OCI-LY3 (cell line): ENCODE measurements at regions not wholly inside any gene's neighbourhood (a gene's known extent, or its start where the extent isn't known, plus 50 kb on each side); places are given as distances from the start of the nearest gene placed in this dataset.
A peak's percentile ranks its signal among the peaks of the same experiment; 100 is the strongest.

Experiments used
- H2AFZ ChIP-seq: fragments of 200-600, 300-600 bp; shearing (Covaris generic); 2 replicates; pipeline ENCODE4 v1.6.0; 2014; ENCODE audit warnings: antibody characterized with exemption, low read depth, low read length
- H3K27ac ChIP-seq: fragments of 200-600, 300-600 bp; sonication (generic); 2 replicates; pipeline ENCODE4 v1.5.1; 2014; ENCODE audit warnings: mild to moderate bottlenecking, low read length, moderate library complexity, mixed read lengths
- H3K27me3 ChIP-seq: fragments of 200-600, 300-600 bp; sonication (generic); 2 replicates; pipeline ENCODE4 v1.6.1; 2014; ENCODE audit warnings: low read depth, low read length, mixed read lengths
- H3K36me3 ChIP-seq: fragments of 200-600, 300-600 bp; sonication (generic); replicated peaks from 2 replicates; pipeline ENCODE3; 2014; ENCODE audit warnings: low read depth, low read length, mixed read lengths
- H3K4me1 ChIP-seq: fragments of 300-600, 200-600 bp; sonication (generic); 2 replicates; pipeline ENCODE4 v1.6.1; 2014; ENCODE audit warnings: low read length, mixed read lengths
- H3K4me2 ChIP-seq: fragments of 200-600, 300-600 bp; sonication (generic); 2 replicates; pipeline ENCODE4 v1.6.1; 2014; ENCODE audit warnings: low read length, mixed read lengths
- H3K4me3 ChIP-seq: fragments of 300-600, 200-600 bp; sonication (generic); 2 replicates; pipeline ENCODE4 v1.5.1; 2014; ENCODE audit warnings: antibody characterized with exemption, mild to moderate bottlenecking, low read length, moderate library complexity
- H3K79me2 ChIP-seq: fragments of 300-600, 200-600 bp; shearing (Covaris generic); 2 replicates; pipeline ENCODE4 v1.6.1; 2014; ENCODE audit warnings: mild to moderate bottlenecking, low read length, mixed read lengths
- H3K9ac ChIP-seq: fragments of 300-600, 200-600 bp; shearing (Covaris generic); 2 replicates; pipeline ENCODE4 v1.6.0; 2014; ENCODE audit warnings: mild to moderate bottlenecking, low read length, moderate library complexity
- H3K9me3 ChIP-seq: fragments of 200-600, 300-600 bp; shearing (Covaris generic); 2 replicates; pipeline ENCODE4 v1.6.1; 2014; ENCODE audit warnings: low read length, mixed read lengths; ENCODE audit not compliant: insufficient read depth
- H4K20me1 ChIP-seq: fragments of 200-600, 300-600 bp; sonication (generic); 2 replicates; pipeline ENCODE4 v1.6.1; 2016; ENCODE audit warnings: low read length, mixed read lengths; ENCODE audit not compliant: insufficient read depth
- EZH2phosphoT487 ChIP-seq: fragments of 200-600 bp; shearing (Covaris generic); IDR thresholded peaks from 2 replicates; pipeline ENCODE4 v1.6.1; 2018; ENCODE audit warnings: antibody characterized with exemption, mixed run types, low read depth
- TF ChIP-seq, protein P1 (sequence below): fragments of 200-600, 300-600 bp; sonication (generic); IDR thresholded peaks from 2 replicates; pipeline ENCODE4 v1.5.1; 2014; ENCODE audit warnings: antibody characterized with exemption, low read length, low read depth

GRCh38 chr1:195894411-195894810, 713.8 kb downstream of the KCNT2 start:
- Histone ChIP-seq H4K20me1 (no peaks in the 10 kb centered on the region), H3K9ac (no peak overlapping the region), H3K4me2 (no peak overlapping the region), H3K36me3 (no peaks in the 10 kb centered on the region), H3K4me1 (peaks cover 16% of the 10 kb centered on the region), H3K79me2 (no peaks in the 10 kb centered on the region), H3K27ac (no peak overlapping the region), H2AFZ (no peak overlapping the region), H3K9me3 (peaks cover 4% of the 10 kb centered on the region; the same call in 1 of the 2 replicates), H3K27me3 (no peaks in the 10 kb centered on the region), H3K4me3 (no peak overlapping the region)
- no peak for TF ChIP-seq EZH2phosphoT487
- TF ChIP-seq, protein P1, sequence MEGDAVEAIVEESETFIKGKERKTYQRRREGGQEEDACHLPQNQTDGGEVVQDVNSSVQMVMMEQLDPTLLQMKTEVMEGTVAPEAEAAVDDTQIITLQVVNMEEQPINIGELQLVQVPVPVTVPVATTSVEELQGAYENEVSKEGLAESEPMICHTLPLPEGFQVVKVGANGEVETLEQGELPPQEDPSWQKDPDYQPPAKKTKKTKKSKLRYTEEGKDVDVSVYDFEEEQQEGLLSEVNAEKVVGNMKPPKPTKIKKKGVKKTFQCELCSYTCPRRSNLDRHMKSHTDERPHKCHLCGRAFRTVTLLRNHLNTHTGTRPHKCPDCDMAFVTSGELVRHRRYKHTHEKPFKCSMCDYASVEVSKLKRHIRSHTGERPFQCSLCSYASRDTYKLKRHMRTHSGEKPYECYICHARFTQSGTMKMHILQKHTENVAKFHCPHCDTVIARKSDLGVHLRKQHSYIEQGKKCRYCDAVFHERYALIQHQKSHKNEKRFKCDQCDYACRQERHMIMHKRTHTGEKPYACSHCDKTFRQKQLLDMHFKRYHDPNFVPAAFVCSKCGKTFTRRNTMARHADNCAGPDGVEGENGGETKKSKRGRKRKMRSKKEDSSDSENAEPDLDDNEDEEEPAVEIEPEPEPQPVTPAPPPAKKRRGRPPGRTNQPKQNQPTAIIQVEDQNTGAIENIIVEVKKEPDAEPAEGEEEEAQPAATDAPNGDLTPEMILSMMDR = no peak

- Histone ChIP-seq H2AFZ (no peak overlapping the region), H4K20me1 (no peaks in the 10 kb centered on the region)
These were observed 722.2 kb downstream of the KCNT2 start for GRCh38 chr1:195886000-195886399.

GRCh38 chr1:195878478-195878877, 729.8 kb downstream of the KCNT2 start:
- Histone ChIP-seq H3K4me2 (no peak overlapping the region), H3K4me1 (no peaks in the 10 kb centered on the region), H3K27ac (no peak overlapping the region), H3K27me3 (no peaks in the 10 kb centered on the region), H2AFZ (no peak overlapping the region), H3K79me2 (no peaks in the 10 kb centered on the region), H3K36me3 (no peaks in the 10 kb centered on the region), H4K20me1 (no peaks in the 10 kb centered on the region), H3K9ac (no peak overlapping the region), H3K9me3 (0 out of 2 replicates have a peak, but pooled peaks cover 5% of the 10 kb centered on the region), H3K4me3 (no peak overlapping the region)
- no peak for TF ChIP-seq EZH2phosphoT487
- TF ChIP-seq, protein P1 = no peak

More at GRCh38 chr1:195886000-195886399, 722.2 kb downstream of the KCNT2 start:
- H3K4me1 ChIP-seq = 0 out of 2 replicates have a peak, but pooled peaks cover 5% of the 10 kb centered on the region
- no peak overlapping the region for H3K27ac ChIP-seq
- H3K4me3 ChIP-seq = no peak overlapping the region
- no peak overlapping the region for H3K9ac ChIP-seq
- no peak for TF ChIP-seq EZH2phosphoT487
- TF ChIP-seq, protein P1 = peak; percentile 42
- H3K27me3 ChIP-seq = no peaks in the 10 kb centered on the region
- H3K9me3 ChIP-seq = peaks cover 4% of the 10 kb centered on the region; the same call in 1 of the 2 replicates
- H3K79me2 ChIP-seq = no peaks in the 10 kb centered on the region
- H3K36me3 ChIP-seq = no peaks in the 10 kb centered on the region
- no peak overlapping the region for H3K4me2 ChIP-seq

- H3K4me1 ChIP-seq = no peaks in the 10 kb centered on the region
- no peak overlapping the region for H3K9ac ChIP-seq
- TF ChIP-seq, protein P1 = no peak
- TF ChIP-seq EZH2phosphoT487 = no peak
- no peaks in the 10 kb centered on the region for H3K27me3 ChIP-seq
- 0 out of 2 replicates have a peak, but pooled peaks cover 5% of the 10 kb centered on the region for H3K9me3 ChIP-seq
- no peak overlapping the region for H3K4me3 ChIP-seq
- no peak overlapping the region for H3K4me2 ChIP-seq
- no peaks in the 10 kb centered on the region for H4K20me1 ChIP-seq
- no peak overlapping the region for H2AFZ ChIP-seq
- H3K36me3 ChIP-seq = no peaks in the 10 kb centered on the region
- H3K79me2 ChIP-seq = no peaks in the 10 kb centered on the region
- H3K27ac ChIP-seq = no peak overlapping the region
These were observed 731.4 kb downstream of the KCNT2 start for GRCh38 chr1:195876792-195877191.
